ENCODE measurements at regions not wholly inside any gene's neighbourhood (a gene's known extent, or its start where the extent isn't known, plus 50 kb on each side); places are given as distances from the start of the nearest gene placed in this dataset.
"Not testable (repeated sequence)": the region's sequence is repeated elsewhere in the genome, so short reads cannot be mapped to it uniquely, and the experiment has no call there.

DNA sequence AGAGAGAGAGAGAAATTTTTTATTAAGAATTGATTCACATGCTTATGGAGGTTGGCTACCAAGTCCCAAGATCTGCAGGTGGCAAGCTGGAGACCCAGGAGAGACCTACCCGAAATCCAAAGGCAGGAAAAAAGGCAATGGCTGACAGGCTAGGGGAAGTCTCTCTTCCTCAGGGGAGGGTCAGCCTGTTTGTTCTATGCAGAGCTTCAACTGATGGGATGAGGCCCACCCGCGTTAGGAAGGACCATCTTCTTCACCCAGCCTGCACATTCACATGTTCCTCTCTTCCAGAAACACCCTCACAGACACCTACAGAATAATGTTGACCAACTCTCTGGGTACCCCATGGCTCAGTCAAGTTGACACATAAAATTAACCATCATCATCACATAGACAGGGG lies 65.3 kb upstream of the SERP2 start:
- H3K27me3 ChIP-seq (ENCODE audit: control insufficient read depth, insufficient read depth, low read length) = peaks cover 53% of the 10 kb centered on the region
- no peaks in the 10 kb centered on the region for H3K36me3 ChIP-seq (ENCODE audit: control insufficient read depth, low read depth, low read length)
- H3K4me3 ChIP-seq (ENCODE audit: low read length) = no peak overlapping the region
- H3K9ac ChIP-seq (ENCODE audit: low read length) = no peak overlapping the region
- H3K4me1 ChIP-seq (ENCODE audit: control insufficient read depth, low read depth, low read length) = peaks cover 20% of the 10 kb centered on the region
- H3K9me3 ChIP-seq (ENCODE audit: control insufficient read depth, low read depth, low read length) = no peaks in the 10 kb centered on the region
- H3K27ac ChIP-seq (ENCODE audit: low read length) = no peak overlapping the region

DNA sequence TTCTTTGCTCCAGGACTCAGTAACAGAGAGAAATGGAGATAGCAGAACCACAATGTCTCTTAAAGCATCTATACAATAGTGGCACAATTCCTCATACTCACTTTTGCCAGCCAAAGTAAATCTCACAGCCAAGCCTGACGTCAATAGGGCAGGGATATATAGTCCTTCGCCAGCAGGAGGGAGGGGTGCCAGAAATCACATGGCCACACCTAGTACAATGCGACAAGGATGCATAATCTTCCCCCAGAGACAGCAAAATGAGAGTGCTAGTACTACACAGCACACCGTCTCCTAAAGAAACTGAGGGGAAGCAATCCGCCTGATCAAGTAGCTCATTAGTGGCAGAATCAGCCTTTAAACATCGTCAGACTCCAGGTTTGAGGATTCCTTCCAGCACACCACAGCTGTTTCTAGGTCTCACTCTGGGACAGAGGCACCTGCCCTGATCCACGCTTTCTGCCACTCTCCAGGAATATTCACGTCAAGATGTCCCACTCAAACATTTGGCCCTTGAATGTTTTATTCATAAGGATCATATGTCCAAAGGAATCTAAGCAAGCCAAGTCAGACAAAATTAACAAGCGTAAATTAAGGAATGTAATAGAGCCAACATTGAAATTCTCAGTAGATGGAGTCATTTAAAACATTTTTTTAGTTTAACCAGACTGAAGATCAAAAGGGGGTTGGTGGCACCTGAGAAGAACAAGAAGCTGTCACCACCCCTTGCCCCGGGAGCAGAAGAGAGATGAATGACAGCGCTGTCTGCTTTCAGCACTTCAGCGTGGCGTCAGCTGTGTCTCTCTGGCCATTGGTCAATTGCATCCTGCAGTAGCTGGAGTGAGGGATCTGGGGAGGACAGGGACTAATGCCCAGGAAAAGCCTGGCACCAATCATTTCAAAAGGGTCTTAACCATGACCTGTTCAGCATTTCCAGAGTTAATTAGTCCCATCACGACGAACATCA lies 63.5 kb upstream of the SERP2 start:
- H3K36me3 ChIP-seq (ENCODE audit: control insufficient read depth, low read depth, low read length) = no peaks in the 10 kb centered on the region
- peaks cover 43% of the 10 kb centered on the region for H3K27me3 ChIP-seq (ENCODE audit: control insufficient read depth, insufficient read depth, low read length)
- no peak overlapping the region for H3K27ac ChIP-seq (ENCODE audit: low read length)
- H3K9ac ChIP-seq (ENCODE audit: low read length) = no peak overlapping the region
- H3K4me3 ChIP-seq (ENCODE audit: low read length) = no peak overlapping the region
- no peaks in the 10 kb centered on the region for H3K9me3 ChIP-seq (ENCODE audit: control insufficient read depth, low read depth, low read length)
- peaks cover 19% of the 10 kb centered on the region for H3K4me1 ChIP-seq (ENCODE audit: control insufficient read depth, low read depth, low read length)

DNA sequence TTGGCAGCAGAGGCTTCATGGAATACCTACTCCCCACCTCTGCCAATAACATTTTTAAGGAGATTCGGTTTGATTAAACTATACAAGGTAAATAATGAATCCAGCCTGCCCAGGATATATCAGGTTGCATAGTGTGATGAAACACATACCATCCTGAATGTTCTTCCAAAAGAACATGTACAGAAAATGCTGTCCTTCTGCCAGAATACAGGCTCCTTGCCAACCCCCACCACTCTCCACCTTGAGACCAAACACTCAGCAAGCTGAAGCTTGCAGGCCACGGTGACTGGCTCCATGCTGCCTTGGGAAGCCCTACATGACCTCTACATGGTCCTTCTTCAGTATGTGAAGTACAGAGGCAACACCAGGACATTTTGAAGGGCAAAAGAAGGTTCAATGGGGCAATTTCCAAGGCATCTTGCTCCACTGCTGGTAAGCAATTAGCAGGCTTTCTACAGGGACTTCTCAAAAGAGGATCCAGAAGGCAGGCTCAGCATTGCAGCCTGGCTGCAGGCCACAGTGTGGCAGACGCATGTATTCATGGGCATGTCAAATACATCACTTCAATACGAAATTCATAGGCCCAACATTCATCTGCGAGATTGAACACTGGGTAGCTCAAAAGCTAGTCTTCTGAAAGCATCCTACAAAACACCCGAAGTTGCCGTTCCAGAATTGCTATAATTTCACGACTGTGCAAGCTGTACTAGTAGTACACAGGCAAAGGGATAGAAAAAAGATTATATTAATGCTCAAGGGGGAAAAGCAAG lies 62.4 kb upstream of the SERP2 start:
- Histone ChIP-seq H3K27ac (ENCODE audit: low read length) (no peak overlapping the region), H3K4me1 (ENCODE audit: control insufficient read depth, low read depth, low read length) (peaks cover 8% of the 10 kb centered on the region), H3K27me3 (ENCODE audit: control insufficient read depth, insufficient read depth, low read length) (peaks cover 31% of the 10 kb centered on the region), H3K9me3 (ENCODE audit: control insufficient read depth, low read depth, low read length) (no peaks in the 10 kb centered on the region), H3K36me3 (ENCODE audit: control insufficient read depth, low read depth, low read length) (no peaks in the 10 kb centered on the region), H3K4me3 (ENCODE audit: low read length) (no peak overlapping the region), H3K9ac (ENCODE audit: low read length) (no peak overlapping the region)

DNA sequence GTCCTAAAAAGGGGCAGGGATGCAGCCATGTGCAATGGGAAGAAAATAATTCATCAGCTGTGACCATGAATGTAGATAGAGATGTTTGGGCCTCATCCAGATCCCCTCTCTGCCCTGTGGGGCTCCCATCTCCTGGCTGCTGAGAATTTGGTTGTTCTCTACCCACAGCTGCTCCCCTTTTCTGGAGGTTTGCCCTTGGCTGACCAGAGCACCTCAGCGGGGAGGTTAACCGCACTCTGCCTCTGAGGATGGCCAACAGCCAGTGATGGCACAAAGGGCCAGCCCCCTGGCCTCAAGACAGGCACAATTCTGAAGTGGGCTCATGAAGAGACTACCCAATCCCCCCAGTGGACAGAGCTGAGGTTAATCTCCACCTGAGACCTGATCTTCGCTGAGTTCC lies 61.5 kb upstream of the SERP2 start:
- Histone ChIP-seq H3K27me3 (ENCODE audit: control insufficient read depth, insufficient read depth, low read length) (peaks cover 27% of the 10 kb centered on the region), H3K4me1 (ENCODE audit: control insufficient read depth, low read depth, low read length) (peaks cover 3% of the 10 kb centered on the region), H3K9me3 (ENCODE audit: control insufficient read depth, low read depth, low read length) (no peaks in the 10 kb centered on the region), H3K4me3 (ENCODE audit: low read length) (no peak overlapping the region), H3K9ac (ENCODE audit: low read length) (no peak overlapping the region), H3K27ac (ENCODE audit: low read length) (no peak overlapping the region), H3K36me3 (ENCODE audit: control insufficient read depth, low read depth, low read length) (no peaks in the 10 kb centered on the region)

DNA sequence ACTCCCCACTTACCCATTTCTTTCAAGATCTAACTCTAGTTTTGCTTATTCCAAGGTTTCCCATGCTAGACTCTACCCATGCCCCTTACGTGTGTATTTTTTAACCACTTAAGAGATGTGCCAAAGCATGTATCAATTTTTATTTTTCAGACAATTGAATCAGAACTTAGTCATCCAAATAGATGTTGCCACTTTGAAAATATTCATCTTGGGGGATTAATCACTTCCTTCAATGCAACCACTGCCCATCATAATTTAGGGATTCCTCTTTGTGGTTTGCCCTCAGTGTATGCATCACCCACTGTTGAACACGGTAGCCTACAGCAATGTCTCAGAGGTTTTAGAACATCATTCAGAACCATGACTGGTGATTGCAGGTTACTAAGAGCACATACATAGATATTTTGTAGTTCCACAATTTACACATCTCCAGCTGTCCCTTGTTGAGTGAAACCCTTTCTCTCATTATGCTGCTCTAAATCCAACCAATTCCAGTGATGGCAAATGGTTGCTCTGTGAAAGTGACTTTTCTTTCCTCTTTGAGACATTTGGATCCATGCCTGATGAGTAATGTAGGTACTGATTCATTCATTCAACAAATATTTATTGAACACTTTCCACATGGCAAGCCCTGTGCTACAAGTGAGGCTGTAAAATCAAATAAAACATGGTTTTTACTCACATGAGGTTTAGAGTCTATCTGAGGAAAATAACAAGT lies 60.6 kb upstream of the SERP2 start:
- Histone ChIP-seq H3K9me3 (ENCODE audit: control insufficient read depth, low read depth, low read length) (no peaks in the 10 kb centered on the region), H3K9ac (ENCODE audit: low read length) (no peak overlapping the region), H3K36me3 (ENCODE audit: control insufficient read depth, low read depth, low read length) (no peaks in the 10 kb centered on the region), H3K4me3 (ENCODE audit: low read length) (no peak overlapping the region), H3K4me1 (ENCODE audit: control insufficient read depth, low read depth, low read length) (no peaks in the 10 kb centered on the region), H3K27ac (ENCODE audit: low read length) (no peak overlapping the region), H3K27me3 (ENCODE audit: control insufficient read depth, insufficient read depth, low read length) (peaks cover 20% of the 10 kb centered on the region)

DNA sequence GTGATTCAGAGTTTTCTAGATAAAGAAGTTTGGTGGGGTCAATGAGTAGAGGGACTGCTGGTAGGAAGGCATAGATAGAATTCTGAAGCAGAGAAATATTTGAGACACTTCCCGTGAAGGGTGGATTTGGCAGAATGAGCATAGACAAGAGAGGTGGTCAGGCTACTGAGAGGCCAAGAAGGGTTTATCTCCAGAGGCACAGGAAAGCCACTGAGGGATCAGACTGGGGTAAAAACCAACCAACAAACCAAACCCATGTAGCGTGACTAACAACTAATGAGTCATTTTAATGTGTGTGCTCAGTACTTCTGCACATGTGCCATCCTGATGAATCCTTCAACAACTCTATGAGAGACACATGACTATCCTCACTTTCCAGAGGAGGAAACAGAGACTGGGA lies 60.0 kb upstream of the SERP2 start:
- Histone ChIP-seq H3K9ac (ENCODE audit: low read length) (no peak overlapping the region), H3K27ac (ENCODE audit: low read length) (no peak overlapping the region), H3K27me3 (ENCODE audit: control insufficient read depth, insufficient read depth, low read length) (peaks cover 13% of the 10 kb centered on the region)

DNA sequence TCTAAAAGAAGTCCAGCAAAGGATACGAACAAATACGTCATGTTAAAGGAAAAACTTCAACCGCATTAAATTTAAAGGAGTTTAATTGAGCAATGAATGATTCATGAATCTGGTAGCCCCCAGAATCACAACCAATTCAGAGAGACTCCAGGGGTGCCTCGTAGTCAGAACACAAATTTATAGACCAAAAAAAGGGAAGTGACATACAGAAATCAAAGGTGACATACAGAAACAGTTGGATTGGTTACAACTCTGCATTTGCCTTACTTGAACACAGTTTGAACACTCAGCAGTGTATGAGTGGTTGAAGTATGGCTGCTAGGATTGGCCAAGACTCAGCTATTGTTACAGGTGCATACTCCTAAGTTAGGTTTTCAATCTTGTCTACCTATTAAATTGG lies 59.5 kb upstream of the SERP2 start:
- H3K9ac ChIP-seq (ENCODE audit: low read length); H3K27ac ChIP-seq (ENCODE audit: low read length): not testable (repeated sequence)

More for the DNA sequence above, 60.0 kb upstream of the SERP2 start:
- Histone ChIP-seq H3K4me3 (ENCODE audit: low read length) (no peak overlapping the region), H3K36me3 (ENCODE audit: control insufficient read depth, low read depth, low read length) (no peaks in the 10 kb centered on the region), H3K9me3 (ENCODE audit: control insufficient read depth, low read depth, low read length) (no peaks in the 10 kb centered on the region), H3K4me1 (ENCODE audit: control insufficient read depth, low read depth, low read length) (no peaks in the 10 kb centered on the region)

DNA sequence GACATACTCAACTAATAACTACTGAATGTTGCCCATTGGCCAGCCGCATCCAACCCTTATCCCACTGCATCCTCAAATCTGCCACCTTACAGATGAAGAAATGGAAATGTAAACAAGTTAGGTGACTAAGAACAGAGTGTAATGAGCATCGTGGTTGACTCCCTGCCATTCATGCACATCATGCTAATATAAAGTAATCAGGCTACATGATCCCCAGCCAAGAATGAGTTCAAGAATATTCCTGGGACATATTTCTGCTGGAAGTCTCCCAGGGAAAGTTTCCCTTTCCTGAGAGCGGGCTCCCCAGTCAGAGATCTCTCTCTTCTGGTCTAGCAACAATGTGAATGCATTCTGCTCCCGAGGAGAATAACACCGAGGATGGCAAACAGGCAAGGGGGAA lies 55.9 kb upstream of the SERP2 start:
- H3K36me3 ChIP-seq (ENCODE audit: control insufficient read depth, low read depth, low read length) = no peaks in the 10 kb centered on the region
- no peaks in the 10 kb centered on the region for H3K4me1 ChIP-seq (ENCODE audit: control insufficient read depth, low read depth, low read length)
- H3K9ac ChIP-seq (ENCODE audit: low read length) = no peak overlapping the region
- no peaks in the 10 kb centered on the region for H3K9me3 ChIP-seq (ENCODE audit: control insufficient read depth, low read depth, low read length)
- H3K27me3 ChIP-seq (ENCODE audit: control insufficient read depth, insufficient read depth, low read length) = no peaks in the 10 kb centered on the region
- H3K27ac ChIP-seq (ENCODE audit: low read length) = no peak overlapping the region
- no peak overlapping the region for H3K4me3 ChIP-seq (ENCODE audit: low read length)

More for the DNA sequence above, 59.5 kb upstream of the SERP2 start:
- not testable (repeated sequence) for H3K4me1 ChIP-seq (ENCODE audit: control insufficient read depth, low read depth, low read length); H3K9me3 ChIP-seq (ENCODE audit: control insufficient read depth, low read depth, low read length); H3K27me3 ChIP-seq (ENCODE audit: control insufficient read depth, insufficient read depth, low read length); H3K36me3 ChIP-seq (ENCODE audit: control insufficient read depth, low read depth, low read length); H3K4me3 ChIP-seq (ENCODE audit: low read length)

DNA sequence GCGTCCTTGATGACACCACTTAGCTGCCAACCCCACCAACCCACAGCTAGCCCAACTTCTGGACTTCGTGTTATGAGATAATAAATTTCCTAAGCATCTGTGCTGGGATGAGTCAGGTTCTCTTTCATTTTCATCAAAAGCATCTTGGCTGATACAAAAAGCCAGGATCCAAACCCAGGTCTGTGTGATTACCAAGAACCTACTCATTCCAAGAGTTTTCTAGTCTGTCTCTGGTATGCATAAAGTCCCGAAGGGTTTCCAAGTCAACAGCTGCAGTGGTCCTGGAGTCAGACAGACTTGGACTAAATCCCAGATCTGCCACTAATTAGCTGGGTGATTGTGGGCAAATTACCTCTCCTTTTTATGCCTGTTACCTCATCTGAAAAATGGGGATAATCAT lies 55.5 kb upstream of the SERP2 start:
- H3K27me3 ChIP-seq (ENCODE audit: control insufficient read depth, insufficient read depth, low read length) = no peaks in the 10 kb centered on the region
- H3K9me3 ChIP-seq (ENCODE audit: control insufficient read depth, low read depth, low read length) = no peaks in the 10 kb centered on the region
- H3K4me3 ChIP-seq (ENCODE audit: low read length) = no peak overlapping the region
- H3K36me3 ChIP-seq (ENCODE audit: control insufficient read depth, low read depth, low read length) = no peaks in the 10 kb centered on the region
- no peak overlapping the region for H3K9ac ChIP-seq (ENCODE audit: low read length)
- no peak overlapping the region for H3K27ac ChIP-seq (ENCODE audit: low read length)
- H3K4me1 ChIP-seq (ENCODE audit: control insufficient read depth, low read depth, low read length) = no peaks in the 10 kb centered on the region

DNA sequence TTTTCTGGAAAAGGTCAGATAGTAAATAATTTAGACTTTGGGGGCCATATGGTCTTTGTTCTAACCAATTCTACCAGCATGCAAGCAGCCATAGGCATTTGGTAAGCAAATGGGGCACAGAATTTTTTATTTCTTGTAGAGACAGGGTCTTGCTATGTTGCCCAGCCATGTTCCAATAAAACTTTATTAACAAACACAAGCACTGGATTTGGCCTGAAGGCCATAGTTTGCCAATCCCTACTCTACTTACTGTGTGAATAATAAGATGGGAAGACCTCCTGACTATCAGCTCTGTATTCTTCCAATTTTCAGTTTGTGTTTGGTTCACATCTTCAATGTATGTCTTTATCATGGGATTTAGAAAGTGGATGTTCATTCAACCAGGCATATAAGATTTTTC lies 53.0 kb upstream of the SERP2 start:
- Histone ChIP-seq H3K27ac (ENCODE audit: low read length) (no peak overlapping the region), H3K9me3 (ENCODE audit: control insufficient read depth, low read depth, low read length) (no peaks in the 10 kb centered on the region), H3K4me1 (ENCODE audit: control insufficient read depth, low read depth, low read length) (no peaks in the 10 kb centered on the region), H3K36me3 (ENCODE audit: control insufficient read depth, low read depth, low read length) (no peaks in the 10 kb centered on the region), H3K9ac (ENCODE audit: low read length) (no peak overlapping the region), H3K4me3 (ENCODE audit: low read length) (no peak overlapping the region), H3K27me3 (ENCODE audit: control insufficient read depth, insufficient read depth, low read length) (no peaks in the 10 kb centered on the region)

DNA sequence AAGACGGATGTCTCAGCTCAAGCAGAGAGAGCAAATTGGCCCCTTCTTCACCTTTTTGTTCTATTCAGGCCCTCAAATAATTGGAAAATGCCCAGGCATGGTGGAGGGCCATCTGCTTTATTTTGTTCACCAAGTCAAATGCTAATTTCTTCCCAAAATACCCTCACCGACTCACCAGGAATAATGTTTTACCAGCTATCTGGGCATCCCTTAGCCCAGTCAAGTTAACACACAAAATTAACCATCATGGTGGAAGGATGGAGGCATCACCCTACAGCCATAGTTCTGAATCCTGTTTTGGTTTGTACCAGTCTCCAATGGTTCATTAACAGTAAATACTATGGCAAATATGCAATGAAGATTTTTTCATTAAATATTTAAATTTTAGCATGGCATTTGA lies 51.7 kb upstream of the SERP2 start:
- H3K9ac ChIP-seq (ENCODE audit: low read length) = no peak overlapping the region
- no peak overlapping the region for H3K27ac ChIP-seq (ENCODE audit: low read length)
- no peak overlapping the region for H3K4me3 ChIP-seq (ENCODE audit: low read length)
- H3K9me3 ChIP-seq (ENCODE audit: control insufficient read depth, low read depth, low read length) = no peaks in the 10 kb centered on the region
- H3K4me1 ChIP-seq (ENCODE audit: control insufficient read depth, low read depth, low read length) = no peaks in the 10 kb centered on the region
- no peaks in the 10 kb centered on the region for H3K27me3 ChIP-seq (ENCODE audit: control insufficient read depth, insufficient read depth, low read length)
- H3K36me3 ChIP-seq (ENCODE audit: control insufficient read depth, low read depth, low read length) = no peaks in the 10 kb centered on the region
